HEK293T (cell line): ENCODE measurements at regions not wholly inside any gene's neighbourhood (a gene's known extent, or its start where the extent isn't known, plus 50 kb on each side); places are given as distances from the start of the nearest gene placed in this dataset.

ENCODE experiments used
- CTCF ChIA-PET: fragments of 350-600 bp; formaldehyde crosslinking; extraction: SDS; loops from one replicate; lab custom pipeline; 2021; ENCODE audit warnings: antibody characterized with exemption, inconsistent platforms; lab: Yijun Ruan, JAX
- POLR2A ChIA-PET: fragments of 350-600 bp; formaldehyde crosslinking; extraction: SDS; loops from one replicate; lab custom pipeline; 2020; ENCODE audit warnings: antibody characterized with exemption, inconsistent platforms; lab: Yijun Ruan, JAX
- DNase-seq: peaks from one replicate; pipeline ENCODE4 v3.0.0; 2012; ENCODE audit warnings: mixed read lengths; ENCODE audit errors: extremely low spot score
- ARNT ChIP-seq: fragments of 450-650 bp; IDR thresholded peaks from 2 replicates; pipeline ENCODE4 v1.6.1; 2017; ENCODE audit warnings: mild to moderate bottlenecking
- BHLHE40 ChIP-seq: fragments of 450-650 bp; IDR thresholded peaks from 2 replicates; pipeline ENCODE4 v1.6.1; 2016; ENCODE audit warnings: mild to moderate bottlenecking, moderate library complexity, borderline replicate concordance
- CTBP1 ChIP-seq: fragments of 450-650 bp; IDR thresholded peaks from 2 replicates; pipeline ENCODE4 v1.6.1; 2016; ENCODE audit warnings: borderline replicate concordance
- ELF4 ChIP-seq: fragments of 450-650 bp; IDR thresholded peaks from 2 replicates; pipeline ENCODE4 v1.6.1; 2017; ENCODE audit warnings: antibody characterized with exemption
- FOXA1 ChIP-seq: fragments of 450-650 bp; IDR thresholded peaks from 2 replicates; pipeline ENCODE4 v1.6.1; 2016; ENCODE audit warnings: mild to moderate bottlenecking
- FOXK2 ChIP-seq: fragments of 450-650 bp; IDR thresholded peaks from 2 replicates; pipeline ENCODE4 v1.6.1; 2016; ENCODE audit warnings: mild to moderate bottlenecking
- FOXM1 ChIP-seq: fragments of 450-650 bp; IDR thresholded peaks from 2 replicates; pipeline ENCODE4 v1.6.1; 2017; ENCODE audit warnings: mild to moderate bottlenecking, borderline replicate concordance
- HDGF ChIP-seq: fragments of 450-650 bp; IDR thresholded peaks from 2 replicates; pipeline ENCODE4 v1.6.1; 2017; ENCODE audit warnings: antibody characterized with exemption, borderline replicate concordance
- L3MBTL2 ChIP-seq: fragments of 450-650 bp; conservative IDR thresholded peaks from 2 replicates; pipeline ENCODE4 v1.6.1; 2016; ENCODE audit warnings: mild to moderate bottlenecking
- LEF1 ChIP-seq: fragments of 450-650 bp; IDR thresholded peaks from 2 replicates; pipeline ENCODE4 v1.6.1; 2017; ENCODE audit warnings: mild to moderate bottlenecking, borderline replicate concordance
- NFRKB ChIP-seq: fragments of 450-650 bp; IDR thresholded peaks from 2 replicates; pipeline ENCODE4 v1.6.1; 2016; ENCODE audit warnings: mild to moderate bottlenecking, moderate library complexity
- SP1 ChIP-seq: fragments of 450-650 bp; IDR thresholded peaks from 2 replicates; pipeline ENCODE4 v1.6.1; 2017
- SUZ12 ChIP-seq: fragments of 450-650 bp; IDR thresholded peaks from 2 replicates; pipeline ENCODE4 v1.6.1; 2016; ENCODE audit warnings: mild to moderate bottlenecking
- TARDBP ChIP-seq: fragments of 450-650 bp; IDR thresholded peaks from 2 replicates; pipeline ENCODE4 v1.6.1; 2016
- ZNF384 ChIP-seq: fragments of 450-650 bp; IDR thresholded peaks from 2 replicates; pipeline ENCODE4 v1.6.1; 2016
- TF ChIP-seq, protein P1 (sequence below): fragments of 450-650 bp; IDR thresholded peaks from 2 replicates; pipeline ENCODE4 v1.6.1; 2016

DNA sequence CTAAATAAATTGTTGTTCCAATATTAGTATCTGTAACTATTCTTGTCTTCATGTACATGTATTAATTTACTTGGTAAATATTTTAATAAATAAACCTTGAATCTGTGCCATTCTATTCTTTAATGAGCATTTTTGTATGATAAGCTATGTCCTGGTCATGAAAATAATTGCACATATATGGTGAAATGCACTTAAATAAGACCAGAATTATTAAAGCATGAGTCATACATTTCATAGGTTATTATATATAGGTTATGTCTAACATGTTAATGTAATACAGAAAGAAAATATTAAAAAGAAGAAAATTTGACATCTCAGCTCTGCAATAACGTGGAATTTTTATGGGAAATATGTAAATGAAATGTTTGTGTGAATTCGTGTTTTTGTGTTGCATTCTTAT, 1168.1 kb downstream of the TAF11L14 start:
- TF ChIP-seq FOXM1 (no peak), SP1 (no peak), FOXK2 (no peak), ZNF384 (no peak), ELF4 (no peak), FOXA1 (no peak), L3MBTL2 (no peak), LEF1 (no peak), BHLHE40 (no peak), ARNT (no peak)
- DNase-seq: no peak
- ChIA-PET POLR2A (no interaction called here), CTCF (no interaction called here)

DNA sequence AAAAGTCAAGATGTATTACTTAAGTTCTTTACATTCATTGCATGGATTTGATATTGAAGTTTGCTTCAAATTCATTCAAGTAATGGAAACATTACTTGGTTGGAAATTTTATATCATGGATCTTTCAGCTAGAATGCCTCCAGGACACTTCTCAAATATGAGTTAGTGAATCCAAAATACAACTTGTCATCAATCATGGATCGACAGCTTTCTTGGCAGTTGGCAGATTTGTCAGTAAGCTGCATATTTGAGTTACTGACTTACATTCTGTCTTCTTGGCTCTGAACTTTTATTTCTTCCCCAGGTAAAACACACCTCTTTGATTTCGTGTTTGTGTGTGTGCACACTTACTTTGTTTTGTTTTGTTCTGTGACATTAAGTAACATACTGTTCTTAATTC, 1171.1 kb downstream of the TAF11L14 start:
- no peak for DNase-seq
- CTCF ChIA-PET: no interaction called here
- no peak for TF ChIP-seq ELF4
- no peak for TF ChIP-seq ZNF384
- no peak for TF ChIP-seq HDGF
- no peak for TF ChIP-seq CTBP1
- no peak for TF ChIP-seq FOXA1
- no peak for TF ChIP-seq SUZ12
- TF ChIP-seq, protein P1, sequence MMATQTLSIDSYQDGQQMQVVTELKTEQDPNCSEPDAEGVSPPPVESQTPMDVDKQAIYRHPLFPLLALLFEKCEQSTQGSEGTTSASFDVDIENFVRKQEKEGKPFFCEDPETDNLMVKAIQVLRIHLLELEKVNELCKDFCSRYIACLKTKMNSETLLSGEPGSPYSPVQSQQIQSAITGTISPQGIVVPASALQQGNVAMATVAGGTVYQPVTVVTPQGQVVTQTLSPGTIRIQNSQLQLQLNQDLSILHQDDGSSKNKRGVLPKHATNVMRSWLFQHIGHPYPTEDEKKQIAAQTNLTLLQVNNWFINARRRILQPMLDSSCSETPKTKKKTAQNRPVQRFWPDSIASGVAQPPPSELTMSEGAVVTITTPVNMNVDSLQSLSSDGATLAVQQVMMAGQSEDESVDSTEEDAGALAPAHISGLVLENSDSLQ: no peak
- TF ChIP-seq TARDBP: no peak
- no peak for TF ChIP-seq BHLHE40
- TF ChIP-seq L3MBTL2: no peak
- no peak for TF ChIP-seq LEF1
- TF ChIP-seq ARNT: no peak
- no peak for TF ChIP-seq FOXK2
- TF ChIP-seq FOXM1: no peak
- POLR2A ChIA-PET: no interaction called here

DNA sequence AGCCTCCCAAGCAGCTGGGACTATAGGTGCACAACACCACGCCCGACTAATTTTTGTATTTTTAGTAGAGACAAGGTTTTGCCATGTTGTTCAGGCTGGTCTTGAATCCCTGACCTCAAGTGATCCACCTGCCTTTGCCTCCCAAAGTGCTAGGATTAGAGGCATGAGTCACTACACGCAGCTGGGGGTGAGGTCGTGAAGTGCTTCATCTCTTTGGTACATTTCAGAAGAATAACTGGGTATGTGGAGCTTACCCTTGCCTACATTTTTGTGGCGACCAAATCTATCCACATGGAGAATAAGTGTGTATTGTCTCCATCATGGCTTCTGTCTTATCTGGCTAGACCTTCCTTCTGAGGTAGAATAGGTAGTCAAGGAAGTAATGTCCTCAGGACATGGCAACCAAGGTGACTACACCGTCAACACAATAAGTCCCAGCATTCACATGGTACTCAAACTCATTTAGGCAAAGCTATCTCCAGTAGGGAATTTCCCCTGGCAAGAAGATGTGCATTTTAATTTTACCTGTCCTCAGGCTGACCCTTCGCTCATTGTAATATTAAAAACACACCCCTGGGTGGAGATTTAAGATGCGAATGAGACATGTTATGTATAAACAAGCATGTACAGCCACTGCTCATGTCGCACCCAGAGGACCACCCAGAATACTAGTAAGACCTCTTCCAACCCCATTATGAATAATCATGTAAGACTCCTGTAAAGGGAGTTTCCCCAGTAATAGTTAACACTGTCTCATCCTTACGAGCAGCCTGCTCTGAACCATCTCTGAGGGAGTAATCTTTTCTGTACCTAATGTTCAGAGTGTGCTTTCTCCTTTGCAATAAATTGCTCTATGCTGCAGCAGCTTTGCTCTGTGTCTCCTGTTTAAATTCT, 1173.2 kb downstream of the TAF11L14 start:
- POLR2A ChIA-PET: no interaction called here
- CTCF ChIA-PET: interaction anchor here (0.7 kb wide), 1 partner anchor 1468 kb away, joined by 3 read pairs; no protein-coding TSS in a partner anchor
- TF ChIP-seq ARNT: no peak
- TF ChIP-seq, protein P1: no peak
- no peak for TF ChIP-seq BHLHE40
- TF ChIP-seq SP1: no peak
- TF ChIP-seq FOXK2: no peak
- no peak for TF ChIP-seq ELF4
- TF ChIP-seq CTBP1: no peak
- TF ChIP-seq NFRKB: no peak
- no peak for TF ChIP-seq FOXM1
- no peak for TF ChIP-seq SUZ12
- TF ChIP-seq L3MBTL2: no peak
- no peak for TF ChIP-seq ZNF384
- no peak for TF ChIP-seq LEF1
- no peak for DNase-seq

DNA sequence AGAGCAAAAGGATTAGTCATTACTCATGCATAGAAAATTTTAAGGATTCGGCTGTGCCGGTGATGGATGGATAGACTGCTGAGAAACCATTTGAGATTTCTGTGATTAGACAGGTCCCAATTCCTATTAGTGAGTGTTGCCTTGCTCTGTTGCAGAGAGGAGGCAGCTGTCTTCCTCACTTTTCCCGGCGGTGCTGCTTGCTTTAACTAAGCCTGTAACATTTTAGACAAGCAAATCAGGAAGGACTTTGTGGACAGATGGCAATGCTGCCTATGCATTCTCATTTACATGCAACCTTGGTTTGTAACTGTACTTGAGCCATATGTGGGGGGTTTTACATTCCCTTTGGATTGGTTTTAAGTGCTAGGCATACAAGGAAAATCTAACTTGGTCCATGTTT, 1176.3 kb downstream of the CDH18 start:
- CTCF ChIA-PET: no interaction called here
- POLR2A ChIA-PET: no interaction called here
- TF ChIP-seq ARNT (no peak), BHLHE40 (no peak), FOXK2 (no peak), ELF4 (no peak), CTBP1 (no peak), SUZ12 (no peak), L3MBTL2 (no peak), TARDBP (no peak), FOXA1 (no peak), HDGF (no peak)
- TF ChIP-seq, protein P1: no peak
- DNase-seq: no peak

DNA sequence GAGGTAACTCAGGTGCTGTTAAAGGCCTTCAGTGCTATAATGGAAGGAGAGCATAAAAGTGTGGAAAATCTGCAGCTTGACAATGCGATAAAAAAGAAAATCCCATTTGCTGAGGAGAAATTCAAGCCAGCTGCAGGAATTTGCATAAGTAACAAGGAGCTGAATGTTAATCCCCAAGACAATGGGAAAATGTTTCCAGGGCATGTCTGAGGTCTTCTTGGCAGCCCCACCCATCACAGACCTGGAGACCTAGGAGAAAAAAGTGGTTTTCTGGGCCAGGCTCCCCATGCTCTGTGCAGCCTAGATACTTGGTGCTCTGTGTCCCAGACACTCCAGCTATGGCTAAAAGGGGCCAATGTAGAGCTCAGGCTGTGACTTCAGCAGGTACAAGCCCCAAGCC, 1159.6 kb downstream of the CDH18 start:
- POLR2A ChIA-PET: no interaction called here
- TF ChIP-seq HDGF (no peak), LEF1 (no peak), SP1 (no peak), FOXM1 (no peak), FOXK2 (no peak), NFRKB (no peak), L3MBTL2 (no peak), FOXA1 (no peak), ARNT (no peak), CTBP1 (no peak), ZNF384 (no peak), ELF4 (no peak), TARDBP (no peak), BHLHE40 (no peak)
- TF ChIP-seq, protein P1: no peak
- DNase-seq: no peak
- CTCF ChIA-PET: no interaction called here

DNA sequence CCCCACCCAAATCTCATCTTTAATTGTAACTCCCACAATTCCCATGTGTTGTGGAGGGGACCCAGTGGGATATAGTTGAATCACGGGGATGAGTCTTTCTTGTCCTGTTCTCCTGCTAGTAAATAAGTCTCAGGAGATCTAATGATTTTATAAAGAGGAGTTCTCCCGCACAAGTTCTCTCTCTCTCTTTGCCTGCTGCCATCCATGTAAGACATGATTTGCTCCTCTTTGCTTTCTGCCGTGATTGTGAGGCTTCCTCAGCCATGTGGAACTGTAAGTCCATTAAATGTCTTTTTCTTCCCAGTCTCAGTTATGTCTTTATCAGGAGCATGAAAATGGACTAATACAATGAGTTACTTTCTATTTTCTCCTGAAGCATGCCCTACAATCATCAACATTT, 1158.5 kb downstream of the CDH18 start:
- TF ChIP-seq CTBP1 (no peak), BHLHE40 (no peak), FOXK2 (no peak), SUZ12 (no peak), NFRKB (no peak), ARNT (no peak), SP1 (no peak), ELF4 (no peak)
- TF ChIP-seq, protein P1: no peak
- CTCF ChIA-PET: no interaction called here
- POLR2A ChIA-PET: no interaction called here

More for the DNA sequence above, 1158.5 kb downstream of the CDH18 start:
- no peak for DNase-seq
